Caco-2 (cell line): ENCODE measurements at regions not wholly inside any gene's neighbourhood (a gene's known extent, or its start where the extent isn't known, plus 50 kb on each side); places are given as distances from the start of the nearest gene placed in this dataset.

ENCODE experiments used
- BruUV-seq: library from RNA; stranded (reverse); fragments of 400-500 nt; replicated peaks from 2 replicates; lab custom pipeline; 2021; lab: Mats Ljungman, UMichigan
- CTCF ChIA-PET: fragments of 300-600 bp; sonication (Branson Sonifier 250); formaldehyde crosslinking; loops from one replicate; lab custom pipeline; 2022; ENCODE audit warnings: antibody characterized with exemption; lab: Charles Lee
- POLR2A ChIA-PET: fragments of 300-600 bp; sonication (Branson Sonifier 250); formaldehyde crosslinking; loops from one replicate; lab custom pipeline; 2022; ENCODE audit warnings: antibody characterized with exemption; lab: Charles Lee
- DNase-seq, 2 experiments: peaks; one replicate each; pipeline versions ENCODE4 v3.0.0 to v3.0.0-alpha.2; 2020 to 2022
- H3K27me3 ChIP-seq: replicated peaks from 2 replicates; pipeline ENCODE4 v1.6.0; 2011; ENCODE audit warnings: low read length; ENCODE audit not compliant: control insufficient read depth, insufficient read depth
- H3K36me3 ChIP-seq: 2 replicates; pipeline ENCODE4 v1.5.1; 2011; ENCODE audit warnings: low read length; ENCODE audit not compliant: control insufficient read depth, insufficient read depth
- H3K4me1 ChIP-seq: fragments of 250-450 bp; sonication (Bioruptor Pico); 2 replicates; pipeline ENCODE4 v1.5.1; 2020; ENCODE audit warnings: mild to moderate bottlenecking
- H3K4me3 ChIP-seq: 2 replicates; pipeline ENCODE4 v1.5.1; 2011; ENCODE audit warnings: low read depth, mild to moderate bottlenecking, control low read depth, low read length
- H3K9me3 ChIP-seq: fragments of 250-450 bp; sonication (Bioruptor Pico); 2 replicates; pipeline ENCODE4 v1.5.1; 2020; ENCODE audit warnings: mild to moderate bottlenecking, moderate library complexity
- H3K27ac Mint-ChIP-seq: one replicate; pipeline ENCODE4 v1.8.0; 2022; ENCODE audit warnings: mixed read lengths; ENCODE audit not compliant: unreplicated experiment
- H3K27me3 Mint-ChIP-seq: one replicate; pipeline ENCODE4 v1.8.0; 2022; ENCODE audit warnings: mixed read lengths; ENCODE audit not compliant: insufficient read depth, unreplicated experiment
- H3K36me3 Mint-ChIP-seq: one replicate; pipeline ENCODE4 v1.8.0; 2022; ENCODE audit warnings: mild to moderate bottlenecking, mixed read lengths; ENCODE audit not compliant: insufficient read depth, unreplicated experiment
- H3K4me1 Mint-ChIP-seq: one replicate; pipeline ENCODE4 v1.8.0; 2022; ENCODE audit warnings: low read depth, mixed read lengths; ENCODE audit not compliant: unreplicated experiment
- H3K4me3 Mint-ChIP-seq: one replicate; pipeline ENCODE4 v1.8.0; 2022; ENCODE audit warnings: mild to moderate bottlenecking, moderate library complexity, mixed read lengths; ENCODE audit not compliant: unreplicated experiment
- H3K9me3 Mint-ChIP-seq: one replicate; pipeline ENCODE4 v1.8.0; 2022; ENCODE audit warnings: mixed read lengths; ENCODE audit not compliant: unreplicated experiment
- intact Hi-C: fragments of 100-400 bp; cut with micrococcal nuclease; formaldehyde crosslinking; loops from one replicate; pipeline ENCODE4 v1.10.0; 2022; ENCODE audit not compliant: unreplicated experiment
- TF ChIP-seq, protein P1 (sequence below), 2 experiments: fragments of 200-600 bp in 1 of 2; IDR thresholded peaks; 1 replicate in 1 of 2; 2 replicates in 1 of 2; pipeline versions ENCODE4 v1.5.1 to v1.8.0; 2011 to 2022; ENCODE audit warnings: antibody characterized with exemption in 1 of 2, control low read depth in 1 of 2, inconsistent platforms in 1 of 2, low read depth in 1 of 2, low read length in 1 of 2, mild to moderate bottlenecking in 1 of 2, moderate library complexity in 1 of 2; ENCODE audit not compliant: insufficient read depth in 1 of 2, severe bottlenecking in 1 of 2, unreplicated experiment in 1 of 2

DNA sequence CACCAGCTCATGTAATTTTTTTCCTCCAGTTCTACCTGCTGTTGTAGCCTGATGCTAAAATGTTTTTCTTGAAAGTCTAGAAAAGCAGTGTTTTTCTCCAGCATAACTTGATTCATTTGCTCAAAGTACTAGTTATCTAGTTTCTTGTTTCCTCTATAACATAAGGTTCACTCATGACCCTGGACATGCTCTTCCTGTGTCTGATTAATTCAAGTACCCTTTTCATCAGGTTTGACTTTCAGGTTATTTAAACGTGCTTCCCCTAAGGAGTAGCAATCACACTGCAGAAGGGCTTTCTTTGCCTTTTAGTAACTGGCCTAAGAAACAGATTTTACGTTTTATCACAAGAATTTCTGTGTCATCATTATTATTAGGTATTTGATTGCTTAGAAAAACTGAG lies 66.8 kb upstream of the EGFL6 start:
- no peaks in the 10 kb centered on the region for H3K9me3 ChIP-seq
- POLR2A ChIA-PET, result no interaction called here
- Mint-ChIP-seq H3K27me3 (peaks cover 6% of the 10 kb centered on the region), H3K36me3 (no peaks in the 10 kb centered on the region), H3K27ac (no peak overlapping the region), H3K9me3 (no peaks in the 10 kb centered on the region), H3K4me3 (no peak overlapping the region), H3K4me1 (no peaks in the 10 kb centered on the region)
- H3K4me3 ChIP-seq, result no peak overlapping the region
- H3K36me3 ChIP-seq, result no peaks in the 10 kb centered on the region
- TF ChIP-seq, protein P1, sequence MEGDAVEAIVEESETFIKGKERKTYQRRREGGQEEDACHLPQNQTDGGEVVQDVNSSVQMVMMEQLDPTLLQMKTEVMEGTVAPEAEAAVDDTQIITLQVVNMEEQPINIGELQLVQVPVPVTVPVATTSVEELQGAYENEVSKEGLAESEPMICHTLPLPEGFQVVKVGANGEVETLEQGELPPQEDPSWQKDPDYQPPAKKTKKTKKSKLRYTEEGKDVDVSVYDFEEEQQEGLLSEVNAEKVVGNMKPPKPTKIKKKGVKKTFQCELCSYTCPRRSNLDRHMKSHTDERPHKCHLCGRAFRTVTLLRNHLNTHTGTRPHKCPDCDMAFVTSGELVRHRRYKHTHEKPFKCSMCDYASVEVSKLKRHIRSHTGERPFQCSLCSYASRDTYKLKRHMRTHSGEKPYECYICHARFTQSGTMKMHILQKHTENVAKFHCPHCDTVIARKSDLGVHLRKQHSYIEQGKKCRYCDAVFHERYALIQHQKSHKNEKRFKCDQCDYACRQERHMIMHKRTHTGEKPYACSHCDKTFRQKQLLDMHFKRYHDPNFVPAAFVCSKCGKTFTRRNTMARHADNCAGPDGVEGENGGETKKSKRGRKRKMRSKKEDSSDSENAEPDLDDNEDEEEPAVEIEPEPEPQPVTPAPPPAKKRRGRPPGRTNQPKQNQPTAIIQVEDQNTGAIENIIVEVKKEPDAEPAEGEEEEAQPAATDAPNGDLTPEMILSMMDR (IDR thresholded peaks at IDR 0.05; ENCODE audit: insufficient read depth in 1 of 2, low read depth in 1 of 2, low read length in 1 of 2, severe bottlenecking in 1 of 2, unreplicated experiment in 1 of 2), result no peak
- intact Hi-C loops, result no loop called here
- no peak for DNase-seq
- no TSS peak for BruUV-seq
- H3K27me3 ChIP-seq, result no peaks in the 10 kb centered on the region
- no peaks in the 10 kb centered on the region for H3K4me1 ChIP-seq
- CTCF ChIA-PET, result no interaction called here

DNA sequence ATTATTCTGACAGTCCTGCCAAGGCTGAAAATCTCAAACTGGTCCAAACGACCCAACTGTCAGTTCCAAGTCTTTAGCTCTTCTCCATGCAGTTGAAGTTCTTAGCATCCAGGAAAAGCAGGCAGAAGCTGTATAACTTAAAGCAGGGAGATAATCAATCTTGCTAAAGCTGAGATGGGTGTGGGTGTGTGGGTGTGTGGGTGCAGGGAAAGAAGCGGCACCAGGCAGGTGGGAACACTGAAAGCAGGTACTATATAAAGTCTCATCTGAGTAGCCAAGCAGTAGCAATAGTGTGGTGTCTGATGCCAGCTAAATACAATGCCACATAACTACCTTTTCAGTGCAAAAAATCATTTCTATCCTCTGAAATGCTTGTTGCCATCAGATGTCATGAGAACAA lies 69.7 kb upstream of the EGFL6 start:
- no peaks in the 10 kb centered on the region for H3K27me3 ChIP-seq
- no peaks in the 10 kb centered on the region for H3K4me1 ChIP-seq
- no peaks in the 10 kb centered on the region for H3K9me3 ChIP-seq
- intact Hi-C loops, result no loop called here
- TF ChIP-seq, protein P1 (IDR thresholded peaks at IDR 0.05; ENCODE audit: insufficient read depth in 1 of 2, low read depth in 1 of 2, low read length in 1 of 2, severe bottlenecking in 1 of 2, unreplicated experiment in 1 of 2), result no peak
- H3K9me3 Mint-ChIP-seq, result no peaks in the 10 kb centered on the region
- H3K27me3 Mint-ChIP-seq, result peaks cover 6% of the 10 kb centered on the region
- ChIA-PET CTCF (no interaction called here), POLR2A (no interaction called here)
- no peaks in the 10 kb centered on the region for H3K4me1 Mint-ChIP-seq
- no peaks in the 10 kb centered on the region for H3K36me3 ChIP-seq
- no peak overlapping the region for H3K4me3 Mint-ChIP-seq
- no peak overlapping the region for H3K27ac Mint-ChIP-seq
- BruUV-seq, result no TSS peak
- DNase-seq, result no peak
- H3K4me3 ChIP-seq, result no peak overlapping the region
- no peaks in the 10 kb centered on the region for H3K36me3 Mint-ChIP-seq

DNA sequence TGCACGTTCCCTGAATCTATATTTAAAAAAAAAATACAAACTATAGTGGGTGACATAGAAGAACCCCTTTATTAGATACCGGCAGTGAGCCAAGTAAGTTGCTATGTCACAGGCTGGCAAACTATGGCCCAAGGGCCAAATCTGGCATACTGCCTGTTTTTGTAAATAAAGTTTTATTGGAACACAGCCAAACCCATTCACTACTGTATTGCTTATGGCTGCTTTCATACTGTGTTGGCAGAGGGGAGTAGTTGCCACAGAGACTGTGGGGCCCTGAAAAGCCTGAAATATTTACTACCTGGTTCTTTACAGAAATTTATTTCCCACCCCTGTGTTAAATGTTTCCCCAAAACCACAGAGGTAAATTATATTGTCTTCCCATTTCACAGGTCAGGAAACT lies 71.2 kb upstream of the EGFL6 start:
- no peak overlapping the region for H3K4me3 Mint-ChIP-seq
- no peaks in the 10 kb centered on the region for H3K4me1 Mint-ChIP-seq
- ChIA-PET CTCF (no interaction called here), POLR2A (no interaction called here)
- H3K9me3 ChIP-seq, result no peaks in the 10 kb centered on the region
- peaks cover 4% of the 10 kb centered on the region for H3K27me3 Mint-ChIP-seq
- BruUV-seq, result no TSS peak
- H3K4me1 ChIP-seq, result no peaks in the 10 kb centered on the region
- no peaks in the 10 kb centered on the region for H3K36me3 Mint-ChIP-seq
- no peak overlapping the region for H3K27ac Mint-ChIP-seq
- H3K36me3 ChIP-seq, result no peaks in the 10 kb centered on the region
- intact Hi-C loops, result no loop called here
- no peak overlapping the region for H3K4me3 ChIP-seq
- DNase-seq, result no peak
- no peaks in the 10 kb centered on the region for H3K27me3 ChIP-seq
- TF ChIP-seq, protein P1 (IDR thresholded peaks at IDR 0.05; ENCODE audit: insufficient read depth in 1 of 2, low read depth in 1 of 2, low read length in 1 of 2, severe bottlenecking in 1 of 2, unreplicated experiment in 1 of 2), result no peak
- H3K9me3 Mint-ChIP-seq, result no peaks in the 10 kb centered on the region
